Naive thymus-derived CD4-positive, alpha-beta T cell (primary cell): ENCODE measurements at regions not wholly inside any gene's neighbourhood (a gene's known extent, or its start where the extent isn't known, plus 50 kb on each side); places are given as distances from the start of the nearest gene placed in this dataset.

ENCODE experiments used
- ATAC-seq: fragments of 150-1000 bp; cut with Tn5 transposase; 2 replicates; pipeline ENCODE4 v1.10.0; 2021; ENCODE audit warnings: mild to moderate bottlenecking, moderate library complexity
- CTCF ChIA-PET: fragments of 350-600 bp; sonication (Branson Sonifier 250); formaldehyde crosslinking; loops from one replicate; lab custom pipeline; 2021; ENCODE audit warnings: antibody characterized with exemption; lab: Charles Lee
- POLR2A ChIA-PET: fragments of 350-600 bp; sonication (Branson Sonifier 250); formaldehyde crosslinking; loops from one replicate; lab custom pipeline; 2021; ENCODE audit warnings: antibody characterized with exemption, inconsistent platforms; lab: Charles Lee
- DNase-seq, 9 donors: peaks; one replicate each; pipeline versions ENCODE4 v3.0.0 to v3.0.0-alpha.2; 2020 to 2022; ENCODE audit warnings: mixed read lengths in 1 of 9
- H3K27ac ChIP-seq: one replicate; pipeline ENCODE4 v1.7.0; 2013; ENCODE audit warnings: mild to moderate bottlenecking, low read depth, low read length, moderate library complexity
- H3K27me3 ChIP-seq, 2 donors: one replicate each; pipeline ENCODE4 v1.7.0; 2013; ENCODE audit warnings: low read length in 2 of 2, mild to moderate bottlenecking in 2 of 2, moderate library complexity in 2 of 2; ENCODE audit not compliant: control insufficient read depth in 2 of 2, insufficient read depth in 2 of 2
- H3K36me3 ChIP-seq, 3 experiments: 1 replicate in 2 of 3; 2 replicates in 1 of 3; pipeline ENCODE4 v1.7.0; 2013; ENCODE audit warnings: low read length in 3 of 3, mild to moderate bottlenecking in 3 of 3, moderate library complexity in 1 of 3; ENCODE audit not compliant: insufficient read depth in 3 of 3, control insufficient read depth in 2 of 3
- H3K4me1 ChIP-seq, 2 donors: one replicate each; pipeline ENCODE4 v1.7.0; 2013; ENCODE audit warnings: low read length in 2 of 2, mild to moderate bottlenecking in 2 of 2, moderate library complexity in 1 of 2; ENCODE audit not compliant: control insufficient read depth in 2 of 2, insufficient read depth in 2 of 2
- H3K4me3 ChIP-seq: 2 replicates; pipeline ENCODE4 v1.7.0; 2013; ENCODE audit warnings: mild to moderate bottlenecking, low read length
- H3K9me3 ChIP-seq, 3 experiments: 1 replicate in 2 of 3; 2 replicates in 1 of 3; pipeline ENCODE4 v1.7.0; 2013; ENCODE audit warnings: low read length in 3 of 3; ENCODE audit not compliant: control insufficient read depth in 2 of 3
- H3K27ac Mint-ChIP-seq, 9 donors: one replicate each; pipeline ENCODE4 v1.8.0; 2020 to 2022; ENCODE audit warnings: mixed read lengths in 9 of 9, mild to moderate bottlenecking in 8 of 9, moderate library complexity in 5 of 9, inconsistent platforms in 2 of 9
- H3K27me3 Mint-ChIP-seq, 5 donors: one replicate each; pipeline ENCODE4 v1.8.0; 2021 to 2022; ENCODE audit warnings: mixed read lengths in 5 of 5, mild to moderate bottlenecking in 1 of 5
- H3K36me3 Mint-ChIP-seq, 5 donors: one replicate each; pipeline ENCODE4 v1.8.0; 2020 to 2022; ENCODE audit warnings: mixed read lengths in 5 of 5, mild to moderate bottlenecking in 3 of 5, inconsistent platforms in 1 of 5
- H3K4me1 Mint-ChIP-seq, 7 donors: one replicate each; pipeline ENCODE4 v1.8.0; 2020 to 2022; ENCODE audit warnings: mixed read lengths in 7 of 7, mild to moderate bottlenecking in 3 of 7, inconsistent platforms in 1 of 7
- H3K4me3 Mint-ChIP-seq, 10 donors: one replicate each; pipeline ENCODE4 v1.8.0; 2020 to 2022; ENCODE audit warnings: mild to moderate bottlenecking in 10 of 10, mixed read lengths in 10 of 10, moderate library complexity in 6 of 10, inconsistent platforms in 2 of 10
- H3K9me3 Mint-ChIP-seq, 11 donors: one replicate each; pipeline ENCODE4 v1.8.0; 2020 to 2022; ENCODE audit warnings: mixed read lengths in 11 of 11, mild to moderate bottlenecking in 4 of 11, inconsistent platforms in 1 of 11, moderate library complexity in 1 of 11
- intact Hi-C, 2 donors: fragments of 100-400 bp; cut with micrococcal nuclease; formaldehyde crosslinking; loops; one replicate each; pipeline ENCODE4 v1.15.1; 2023

DNA sequence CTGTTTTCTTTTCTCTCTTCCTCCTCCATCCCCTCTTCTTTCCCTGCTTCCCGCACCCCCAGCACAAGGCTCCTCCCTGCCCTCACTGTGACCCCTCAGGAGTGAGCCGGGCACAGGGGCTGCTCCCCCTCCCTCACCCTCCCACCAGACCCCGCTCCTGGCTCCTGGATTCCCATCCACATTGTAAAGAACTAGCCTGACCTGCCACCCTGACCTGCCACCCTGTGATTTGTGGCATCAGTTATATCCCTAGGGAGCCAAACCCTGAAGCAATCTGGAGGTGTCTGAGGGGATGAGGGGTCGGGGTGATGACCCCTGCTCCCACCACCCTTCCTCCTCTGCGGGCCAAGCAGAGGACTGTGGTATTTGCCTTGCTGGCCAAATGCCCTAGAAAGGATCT is 98.0 kb upstream of the LHX1 start:
- Mint-ChIP-seq H3K27me3 (peaks cover 5 to 20% (median 17%) of the 10 kb centered on the region in 5 donors), H3K36me3 (peaks cover 0 to 9% (median 0%) of the 10 kb centered on the region in 5 donors), H3K4me1 (peaks cover 0 to 3% (median 0%) of the 10 kb centered on the region in 7 donors), H3K9me3 (peaks cover 0 to 10% (median 3%) of the 10 kb centered on the region in 11 donors), H3K4me3 (no peak overlapping the region), H3K27ac (no peak overlapping the region)
- DNase-seq = no peak
- Histone ChIP-seq H3K27me3 (no peaks in the 10 kb centered on the region), H3K27ac (no peak overlapping the region), H3K36me3 (no peaks in the 10 kb centered on the region), H3K4me1 (no peaks in the 10 kb centered on the region), H3K9me3 (no peaks in the 10 kb centered on the region), H3K4me3 (no peak overlapping the region)
- ChIA-PET CTCF (no interaction called here), POLR2A (no interaction called here)
- ATAC-seq = no peak
- intact Hi-C loops = no loop called here

DNA sequence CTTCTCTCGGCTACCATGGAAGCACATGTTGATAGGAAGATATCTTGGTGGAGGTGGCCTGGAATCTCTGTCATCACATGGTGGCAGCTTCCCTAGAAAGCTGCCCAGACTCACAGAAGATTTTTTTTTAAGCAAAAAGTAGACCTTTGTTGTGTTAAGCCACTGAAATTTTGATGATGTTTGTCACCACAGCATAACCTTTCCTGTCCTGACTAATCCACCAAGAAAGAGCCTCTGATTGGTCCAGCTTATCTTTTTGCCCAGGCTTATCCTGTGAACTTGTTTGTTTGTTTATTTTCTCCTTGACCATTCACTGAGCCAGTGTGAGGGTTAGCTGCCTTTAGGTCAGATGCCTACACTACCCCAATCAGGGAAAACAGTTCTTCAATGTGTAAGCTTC is 96.5 kb upstream of the LHX1 start:
- H3K9me3 ChIP-seq = no peaks in the 10 kb centered on the region
- peaks cover 0 to 5% (median 0%) of the 10 kb centered on the region in 5 donors for H3K36me3 Mint-ChIP-seq
- DNase-seq (no peak), ATAC-seq (no peak)
- no peaks in the 10 kb centered on the region for H3K36me3 ChIP-seq
- H3K4me1 ChIP-seq = no peaks in the 10 kb centered on the region
- ChIA-PET CTCF (no interaction called here), POLR2A (no interaction called here)
- no peak overlapping the region for H3K4me3 ChIP-seq
- intact Hi-C loops = no loop called here
- no peak overlapping the region for H3K4me3 Mint-ChIP-seq
- peaks cover 0 to 6% (median 0%) of the 10 kb centered on the region in 7 donors for H3K4me1 Mint-ChIP-seq
- no peak overlapping the region for H3K27ac ChIP-seq
- H3K27me3 Mint-ChIP-seq = peaks cover 12 to 34% (median 31%) of the 10 kb centered on the region in 5 donors
- H3K27me3 ChIP-seq = no peaks in the 10 kb centered on the region
- peaks cover 0 to 10% (median 1%) of the 10 kb centered on the region in 11 donors for H3K9me3 Mint-ChIP-seq
- H3K27ac Mint-ChIP-seq = peak overlapping the region in 1 of 9 donors; percentile 82

DNA sequence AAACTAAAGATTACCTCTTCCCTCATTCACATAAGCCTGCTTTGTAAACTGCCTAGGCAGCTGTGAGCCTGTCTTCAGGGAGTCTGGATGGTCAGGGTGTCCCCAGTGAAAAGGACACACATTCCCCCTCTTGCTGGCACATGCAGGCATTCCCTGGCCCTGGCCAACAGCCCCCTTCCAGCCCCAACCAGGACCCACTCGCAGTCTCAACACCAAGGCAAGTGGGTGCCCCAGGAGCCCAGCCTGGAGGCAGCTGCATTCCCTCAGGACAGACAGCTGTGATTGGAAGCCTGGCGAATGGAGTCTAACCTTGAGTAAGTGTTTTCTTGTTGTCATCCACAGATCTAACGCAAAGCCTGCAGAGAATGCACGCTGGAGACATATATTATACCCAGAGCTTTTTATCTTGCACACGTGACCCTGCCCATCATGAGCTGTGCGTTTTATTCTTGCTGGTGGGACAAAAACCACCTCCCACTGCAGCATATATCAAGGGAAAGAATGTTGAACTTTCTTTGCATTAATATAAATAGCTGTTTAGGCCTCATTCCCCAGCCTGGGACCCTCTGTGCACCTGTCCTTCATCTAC is 95.0 kb upstream of the LHX1 start:
- Mint-ChIP-seq H3K27ac (no peak overlapping the region), H3K4me3 (no peak overlapping the region)
- CTCF ChIA-PET = no interaction called here

DNA sequence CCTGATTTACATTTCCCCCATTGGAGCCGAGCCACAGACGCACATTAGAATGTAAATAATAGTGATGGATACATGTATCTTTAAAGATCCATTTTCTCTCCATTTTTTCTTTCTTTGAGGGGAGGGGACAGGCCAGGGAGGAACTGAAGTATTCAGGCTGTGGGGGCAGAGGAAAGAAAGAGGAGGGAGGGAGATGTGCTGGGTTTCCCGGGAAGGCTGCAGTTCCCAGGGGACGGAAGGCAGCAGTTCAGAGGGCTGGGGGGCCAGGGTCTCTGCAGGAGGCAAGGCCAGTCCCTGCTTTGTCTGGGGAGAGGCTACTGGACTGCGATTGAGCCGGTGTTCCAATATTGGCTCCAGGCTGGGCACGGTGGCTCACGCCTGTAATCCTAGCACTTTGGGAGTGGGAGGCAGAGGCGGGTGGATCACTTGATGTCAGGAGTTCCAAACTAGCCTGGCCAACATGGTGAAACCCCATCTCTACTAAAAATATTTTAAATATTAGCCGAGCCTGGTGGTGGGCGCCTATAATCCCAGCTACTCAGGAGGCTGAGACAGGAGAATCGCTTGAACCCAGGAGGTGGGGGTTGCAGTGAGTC is 94.2 kb upstream of the LHX1 start:
- Histone ChIP-seq H3K27ac (no peak overlapping the region), H3K4me3 (no peak overlapping the region), H3K4me1 (no peaks in the 10 kb centered on the region), H3K36me3 (no peaks in the 10 kb centered on the region), H3K27me3 (no peaks in the 10 kb centered on the region), H3K9me3 (no peaks in the 10 kb centered on the region)
- H3K36me3 Mint-ChIP-seq = peaks cover 0 to 5% (median 0%) of the 10 kb centered on the region in 5 donors
- no peak overlapping the region for H3K4me3 Mint-ChIP-seq
- ChIA-PET POLR2A (interaction anchor here (0.7 kb wide), 1 partner anchor 91 kb away, joined by 3 read pairs; no protein-coding TSS in a partner anchor), CTCF (no interaction called here)
- H3K9me3 Mint-ChIP-seq = peaks cover 0 to 10% (median 0%) of the 10 kb centered on the region in 11 donors
- H3K27me3 Mint-ChIP-seq = peaks cover 12 to 40% (median 36%) of the 10 kb centered on the region in 5 donors
- intact Hi-C loops = no loop called here
- ATAC-seq (no peak), DNase-seq (no peak)
- no peak overlapping the region for H3K27ac Mint-ChIP-seq
- H3K4me1 Mint-ChIP-seq = peaks cover 0 to 6% (median 0%) of the 10 kb centered on the region in 7 donors

More for the DNA sequence above, 95.0 kb upstream of the LHX1 start:
- no peaks in the 10 kb centered on the region for H3K9me3 ChIP-seq
- POLR2A ChIA-PET = no interaction called here
- Mint-ChIP-seq H3K4me1 (peaks cover 0 to 6% (median 0%) of the 10 kb centered on the region in 7 donors), H3K27me3 (peaks cover 12 to 40% (median 36%) of the 10 kb centered on the region in 5 donors), H3K36me3 (peaks cover 0 to 5% (median 0%) of the 10 kb centered on the region in 5 donors), H3K9me3 (peaks cover 0 to 10% (median 1%) of the 10 kb centered on the region in 11 donors)
- H3K4me3 ChIP-seq = no peak overlapping the region
- no peaks in the 10 kb centered on the region for H3K4me1 ChIP-seq
- no peaks in the 10 kb centered on the region for H3K36me3 ChIP-seq
- DNase-seq = no peak
- H3K27ac ChIP-seq = no peak overlapping the region
- H3K27me3 ChIP-seq = no peaks in the 10 kb centered on the region
- intact Hi-C loops = no loop called here
- no peak for ATAC-seq

DNA sequence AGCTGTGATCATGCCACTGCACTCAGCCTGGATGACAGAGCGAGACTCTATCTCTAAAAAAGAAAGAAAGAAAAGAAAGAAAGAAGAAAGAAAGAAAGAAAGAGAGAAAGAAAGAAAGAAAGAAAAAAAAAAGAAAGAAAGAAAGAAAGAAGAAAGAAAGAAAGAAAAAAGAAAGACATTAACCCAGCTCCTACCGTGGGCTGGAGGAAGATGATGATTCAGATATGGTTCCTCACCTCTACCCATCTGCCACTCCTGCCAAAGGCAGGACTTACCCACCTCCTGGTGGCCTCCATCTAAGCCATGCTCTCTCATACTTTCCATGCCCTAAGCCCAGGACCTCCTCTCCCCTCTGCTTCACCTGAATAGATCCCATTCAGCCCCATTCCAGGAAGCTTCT is 93.3 kb upstream of the LHX1 start:
- H3K4me3 ChIP-seq = no peak overlapping the region
- intact Hi-C loops = no loop called here
- Mint-ChIP-seq H3K4me1 (peaks cover 0 to 6% (median 0%) of the 10 kb centered on the region in 7 donors), H3K27me3 (peaks cover 12 to 40% (median 36%) of the 10 kb centered on the region in 5 donors), H3K4me3 (no peak overlapping the region), H3K9me3 (peaks cover 0 to 10% (median 0%) of the 10 kb centered on the region in 11 donors), H3K27ac (no peak overlapping the region), H3K36me3 (peaks cover 0 to 5% (median 0%) of the 10 kb centered on the region in 5 donors)
- no peaks in the 10 kb centered on the region for H3K36me3 ChIP-seq
- ATAC-seq (no peak), DNase-seq (no peak)
- H3K9me3 ChIP-seq = no peaks in the 10 kb centered on the region
- ChIA-PET CTCF (no interaction called here), POLR2A (interaction anchor here (0.7 kb wide), 1 partner anchor 90 kb away, joined by 3 read pairs; no protein-coding TSS in a partner anchor)
- H3K4me1 ChIP-seq = no peaks in the 10 kb centered on the region
- no peak overlapping the region for H3K27ac ChIP-seq
- H3K27me3 ChIP-seq = no peaks in the 10 kb centered on the region

GRCh38 chr17:36844601-36845000 is 92.7 kb upstream of the LHX1 start:
- ChIA-PET CTCF (no interaction called here), POLR2A (no interaction called here)
- H3K4me3 ChIP-seq = no peak overlapping the region
- no peaks in the 10 kb centered on the region for H3K36me3 ChIP-seq
- intact Hi-C loops = no loop called here
- H3K27ac Mint-ChIP-seq = no peak overlapping the region
- H3K4me1 Mint-ChIP-seq = peaks cover 0 to 6% (median 0%) of the 10 kb centered on the region in 7 donors
- peaks cover 12 to 40% (median 36%) of the 10 kb centered on the region in 5 donors for H3K27me3 Mint-ChIP-seq
- H3K9me3 Mint-ChIP-seq = peaks cover 0 to 10% (median 0%) of the 10 kb centered on the region in 11 donors
- no peak overlapping the region for H3K27ac ChIP-seq
- no peaks in the 10 kb centered on the region for H3K9me3 ChIP-seq
- DNase-seq = no peak
- no peak for ATAC-seq
- H3K4me1 ChIP-seq = peaks cover 0 to under 1% of the 10 kb centered on the region in 2 donors
- H3K36me3 Mint-ChIP-seq = peaks cover 0 to 5% (median 0%) of the 10 kb centered on the region in 5 donors
- H3K4me3 Mint-ChIP-seq = no peak overlapping the region
- no peaks in the 10 kb centered on the region for H3K27me3 ChIP-seq
